Glutamatergic neuron (in vitro differentiated cells): ENCODE measurements at regions not wholly inside any gene's neighbourhood (a gene's known extent, or its start where the extent isn't known, plus 50 kb on each side); places are given as distances from the start of the nearest gene placed in this dataset.

Experiments
- DNase-seq: peaks from one replicate; pipeline ENCODE4 v3.0.0; 2022
- H3K27ac Mint-ChIP-seq: one replicate; pipeline ENCODE4 v1.8.0; 2020; ENCODE audit warnings: mild to moderate bottlenecking, mixed read lengths, inconsistent platforms; ENCODE audit not compliant: unreplicated experiment
- H3K27me3 Mint-ChIP-seq: one replicate; pipeline ENCODE4 v1.8.0; 2020; ENCODE audit warnings: mild to moderate bottlenecking, moderate library complexity, mixed read lengths, inconsistent platforms; ENCODE audit not compliant: unreplicated experiment
- H3K36me3 Mint-ChIP-seq: one replicate; pipeline ENCODE4 v1.8.0; 2020; ENCODE audit warnings: mild to moderate bottlenecking, mixed read lengths, inconsistent platforms; ENCODE audit not compliant: unreplicated experiment
- H3K4me1 Mint-ChIP-seq: one replicate; pipeline ENCODE4 v1.8.0; 2020; ENCODE audit warnings: mild to moderate bottlenecking, low read depth, mixed read lengths, inconsistent platforms; ENCODE audit not compliant: unreplicated experiment
- H3K4me3 Mint-ChIP-seq: one replicate; pipeline ENCODE4 v1.8.0; 2020; ENCODE audit warnings: mild to moderate bottlenecking, mixed read lengths, inconsistent platforms; ENCODE audit not compliant: unreplicated experiment
- H3K9me3 Mint-ChIP-seq: one replicate; pipeline ENCODE4 v1.8.0; 2020; ENCODE audit warnings: mild to moderate bottlenecking, moderate library complexity, mixed read lengths, inconsistent platforms; ENCODE audit not compliant: unreplicated experiment
- TF ChIP-seq, protein P1 (sequence below): fragments of 200-600 bp; sonication (generic); IDR thresholded peaks from one replicate; pipeline ENCODE4 v1.5.0; 2021; ENCODE audit not compliant: partially characterized antibody, unreplicated experiment

DNA sequence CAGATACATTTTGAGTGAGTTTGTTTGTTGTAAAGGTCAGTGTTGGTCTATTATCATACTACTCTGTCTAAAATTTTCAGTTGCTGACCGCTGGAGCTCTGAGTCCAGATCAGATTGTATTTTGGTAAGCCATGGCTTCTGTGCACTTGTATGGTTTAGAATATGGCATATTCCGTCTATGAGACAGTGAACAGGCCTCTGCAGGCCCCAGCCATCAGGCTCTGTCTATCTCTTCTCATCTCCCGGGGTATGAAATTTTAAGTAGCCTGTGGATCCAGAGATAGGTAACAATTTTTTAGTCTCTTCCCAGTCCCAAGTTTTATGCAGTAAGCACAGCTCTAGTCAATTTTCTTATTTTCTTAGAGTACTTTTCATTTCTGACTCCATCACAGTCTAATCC is 1929.1 kb upstream of the SEL1L start:
- Mint-ChIP-seq H3K36me3 (peaks cover 9% of the 10 kb centered on the region), H3K9me3 (peaks cover 6% of the 10 kb centered on the region), H3K27me3 (no peaks in the 10 kb centered on the region), H3K27ac (no peak overlapping the region), H3K4me1 (no peaks in the 10 kb centered on the region), H3K4me3 (no peak overlapping the region)
- DNase-seq, result no peak
- TF ChIP-seq, protein P1, sequence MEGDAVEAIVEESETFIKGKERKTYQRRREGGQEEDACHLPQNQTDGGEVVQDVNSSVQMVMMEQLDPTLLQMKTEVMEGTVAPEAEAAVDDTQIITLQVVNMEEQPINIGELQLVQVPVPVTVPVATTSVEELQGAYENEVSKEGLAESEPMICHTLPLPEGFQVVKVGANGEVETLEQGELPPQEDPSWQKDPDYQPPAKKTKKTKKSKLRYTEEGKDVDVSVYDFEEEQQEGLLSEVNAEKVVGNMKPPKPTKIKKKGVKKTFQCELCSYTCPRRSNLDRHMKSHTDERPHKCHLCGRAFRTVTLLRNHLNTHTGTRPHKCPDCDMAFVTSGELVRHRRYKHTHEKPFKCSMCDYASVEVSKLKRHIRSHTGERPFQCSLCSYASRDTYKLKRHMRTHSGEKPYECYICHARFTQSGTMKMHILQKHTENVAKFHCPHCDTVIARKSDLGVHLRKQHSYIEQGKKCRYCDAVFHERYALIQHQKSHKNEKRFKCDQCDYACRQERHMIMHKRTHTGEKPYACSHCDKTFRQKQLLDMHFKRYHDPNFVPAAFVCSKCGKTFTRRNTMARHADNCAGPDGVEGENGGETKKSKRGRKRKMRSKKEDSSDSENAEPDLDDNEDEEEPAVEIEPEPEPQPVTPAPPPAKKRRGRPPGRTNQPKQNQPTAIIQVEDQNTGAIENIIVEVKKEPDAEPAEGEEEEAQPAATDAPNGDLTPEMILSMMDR, result no peak

DNA sequence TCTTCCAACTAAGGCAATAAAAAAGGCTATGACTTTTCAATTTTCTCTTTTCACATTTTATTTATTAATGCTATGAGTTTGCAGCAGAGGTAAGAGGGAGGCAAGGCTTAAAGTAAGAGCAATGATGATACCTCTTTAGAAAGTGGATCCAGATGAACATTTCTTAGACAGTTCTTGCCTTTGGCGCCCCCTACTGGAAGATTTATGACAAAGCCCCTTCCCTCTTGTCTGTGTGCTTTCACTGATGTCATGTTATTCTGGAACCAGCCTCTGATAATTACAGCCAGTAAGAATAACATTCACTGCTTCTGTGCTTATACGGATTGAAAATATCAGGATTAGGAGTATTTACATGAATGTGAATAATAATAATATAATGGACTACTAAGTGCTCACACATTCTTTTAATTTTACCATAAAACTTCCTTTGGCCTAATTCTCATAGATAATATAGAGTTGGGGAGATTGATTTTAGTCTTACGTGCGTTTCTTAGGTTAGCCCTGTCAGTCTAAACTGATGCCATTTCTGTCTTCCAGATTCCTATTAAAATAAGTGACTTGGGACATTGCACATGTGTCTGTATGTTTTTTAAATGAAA is 1929.9 kb upstream of the SEL1L start:
- no peaks in the 10 kb centered on the region for H3K27me3 Mint-ChIP-seq
- TF ChIP-seq, protein P1, result peak; percentile 94
- peaks cover 9% of the 10 kb centered on the region for H3K36me3 Mint-ChIP-seq
- H3K4me3 Mint-ChIP-seq, result no peak overlapping the region
- no peak overlapping the region for H3K27ac Mint-ChIP-seq
- peak; percentile 51 for DNase-seq
- peaks cover 6% of the 10 kb centered on the region for H3K9me3 Mint-ChIP-seq
- no peaks in the 10 kb centered on the region for H3K4me1 Mint-ChIP-seq

DNA sequence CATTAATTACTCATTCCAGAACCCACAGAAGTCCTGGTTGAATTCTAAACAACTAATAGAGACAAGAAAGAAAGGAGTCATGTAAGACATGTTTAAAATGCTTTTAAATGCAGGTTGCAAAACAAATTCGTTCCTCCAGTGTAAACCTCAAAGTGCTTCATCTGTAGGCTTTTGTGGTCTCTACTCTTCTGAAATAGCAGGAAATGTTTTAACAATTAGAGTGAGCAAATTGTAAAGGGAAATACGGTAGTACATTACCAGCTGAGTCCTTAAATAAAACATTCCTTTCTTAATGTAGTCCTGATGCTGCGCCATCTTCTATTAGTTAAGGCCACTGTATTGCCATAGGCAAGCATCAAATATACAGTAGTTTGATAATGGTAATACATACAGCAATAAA is 1934.2 kb upstream of the SEL1L start:
- H3K27me3 Mint-ChIP-seq, result no peaks in the 10 kb centered on the region
- no peak overlapping the region for H3K27ac Mint-ChIP-seq
- H3K36me3 Mint-ChIP-seq, result no peaks in the 10 kb centered on the region
- no peaks in the 10 kb centered on the region for H3K4me1 Mint-ChIP-seq
- H3K9me3 Mint-ChIP-seq, result no peaks in the 10 kb centered on the region
- no peak for DNase-seq
- no peak overlapping the region for H3K4me3 Mint-ChIP-seq
- TF ChIP-seq, protein P1, result no peak

DNA sequence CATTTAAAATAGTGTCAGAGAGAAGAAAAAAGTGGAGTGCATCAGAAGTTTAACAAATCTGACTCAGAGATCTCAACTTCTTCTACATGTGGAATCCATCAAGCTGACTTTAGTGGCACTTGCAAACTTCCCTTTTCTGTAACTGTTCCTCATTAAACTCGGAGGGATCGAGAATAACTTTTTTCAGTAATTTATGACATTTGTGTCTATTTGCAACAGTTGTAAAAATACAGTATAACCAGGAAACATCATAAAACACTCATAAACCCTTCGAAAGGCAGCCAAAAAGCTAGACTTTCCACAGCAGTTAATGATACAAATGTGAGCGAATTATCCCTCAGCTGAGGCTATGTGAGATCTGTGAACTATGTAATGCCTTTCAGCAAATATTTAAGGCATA is 1936.8 kb upstream of the SEL1L start:
- no peaks in the 10 kb centered on the region for H3K36me3 Mint-ChIP-seq
- no peak for DNase-seq

More for the DNA sequence above, 1936.8 kb upstream of the SEL1L start:
- Mint-ChIP-seq H3K27ac (no peak overlapping the region), H3K9me3 (no peaks in the 10 kb centered on the region), H3K4me1 (no peaks in the 10 kb centered on the region), H3K4me3 (no peak overlapping the region), H3K27me3 (no peaks in the 10 kb centered on the region)
- TF ChIP-seq, protein P1, result no peak
